CD4-positive, alpha-beta T cell treated with Interleukin-2 at 100 ng/mL for 4 hours (primary cell): ENCODE measurements at regions not wholly inside any gene's neighbourhood (a gene's known extent, or its start where the extent isn't known, plus 50 kb on each side); places are given as distances from the start of the nearest gene placed in this dataset.
A peak's percentile ranks its signal among the peaks of the same experiment; 100 is the strongest.
"Not testable (repeated sequence)": the region's sequence is repeated elsewhere in the genome, so short reads cannot be mapped to it uniquely, and the experiment has no call there.

Experiments
- DNase-seq: peaks from one replicate; pipeline ENCODE4 v3.0.0-alpha.2; 2020; ENCODE audit warnings: low spot score

GRCh38 chrX:124238268-124238667 lies 94.2 kb upstream of the TEX13D start:
- DNase-seq: no peak

DNA sequence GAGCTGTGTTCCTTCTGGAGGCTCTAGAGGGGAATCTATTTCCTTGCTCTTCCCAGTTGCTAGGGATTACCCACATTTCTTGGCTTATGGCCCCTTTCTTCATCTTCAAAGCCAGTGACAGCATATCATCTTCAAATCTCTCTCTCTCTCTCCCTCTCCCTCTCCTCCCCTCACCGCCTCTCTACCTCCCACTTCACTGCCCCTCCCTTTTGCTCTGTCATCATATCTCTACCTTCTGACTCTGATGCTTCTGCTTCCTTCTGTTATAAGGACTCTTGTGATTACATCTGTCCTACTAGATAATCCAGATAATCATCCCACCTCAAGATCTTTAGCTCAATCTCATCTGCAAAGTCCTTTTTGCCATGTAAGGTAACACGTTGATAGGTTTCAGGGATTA lies 93.1 kb upstream of the TEX13D start:
- DNase-seq: peak; percentile 30

DNA sequence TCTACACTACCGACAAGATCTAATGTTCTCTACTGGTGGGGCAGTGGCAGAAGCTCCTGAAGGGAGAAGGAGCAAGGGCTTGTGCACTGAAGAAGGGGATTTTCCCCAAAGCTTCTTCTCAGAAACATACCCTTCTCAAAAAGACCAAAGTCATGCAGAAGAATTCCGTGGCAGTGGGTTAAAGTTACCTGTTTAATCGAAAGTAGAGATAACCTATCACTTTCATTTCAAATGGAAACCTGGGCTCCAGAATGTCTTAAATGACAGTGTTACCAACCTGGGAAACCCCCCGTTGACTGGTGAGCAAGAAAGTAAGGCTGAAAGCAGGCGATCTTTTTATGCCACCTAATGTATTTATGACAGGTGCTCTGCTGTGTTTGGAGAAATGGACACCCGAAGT lies 92.5 kb upstream of the TEX13D start:
- DNase-seq: peak; percentile 67

GRCh38 chrX:124240422-124240821 lies 92.0 kb upstream of the TEX13D start:
- DNase-seq: no peak

DNA sequence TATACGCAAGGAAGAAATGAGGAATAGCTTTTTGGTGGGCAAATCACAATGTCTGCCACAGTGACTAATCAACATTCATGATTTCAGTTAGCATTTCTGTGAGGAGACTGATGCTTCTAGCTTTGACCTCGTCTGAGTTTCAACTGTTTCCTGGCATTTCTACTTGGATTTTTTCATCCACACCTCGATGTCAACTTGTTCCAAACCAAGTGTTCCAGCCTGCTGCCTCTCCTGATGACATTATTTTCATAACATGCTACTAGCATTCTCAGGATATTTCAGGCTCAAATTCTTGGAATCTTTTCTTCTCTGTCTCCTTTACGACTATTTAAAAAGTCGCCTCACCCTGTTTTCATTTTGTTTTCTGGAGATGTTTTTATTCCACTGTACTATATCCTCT lies 90.3 kb upstream of the TEX13D start:
- no peak for DNase-seq

DNA sequence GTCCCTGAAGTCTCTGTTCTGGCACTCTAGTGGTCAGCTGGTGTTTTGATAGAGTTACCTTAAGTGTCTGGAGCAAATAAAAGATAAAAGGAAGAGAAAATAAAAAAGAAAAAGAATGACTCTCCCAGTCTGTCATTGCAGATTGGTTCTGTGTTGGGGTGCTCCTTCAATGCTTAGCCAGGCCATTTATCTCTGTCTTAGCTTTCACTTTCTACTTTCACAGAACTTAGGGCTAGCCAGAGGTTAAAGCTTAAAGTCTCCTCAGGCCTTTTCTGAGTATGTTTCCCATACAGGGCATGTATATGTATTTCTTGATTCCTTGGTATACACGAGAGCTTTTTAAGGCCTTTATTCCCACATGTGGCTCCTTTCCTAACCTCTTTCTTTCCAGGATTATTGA lies 83.1 kb upstream of the TEX13D start:
- no peak for DNase-seq

- no peak for DNase-seq
Measured at GRCh38 chrX:124250835-124251437, 81.5 kb upstream of the TEX13D start.

DNA sequence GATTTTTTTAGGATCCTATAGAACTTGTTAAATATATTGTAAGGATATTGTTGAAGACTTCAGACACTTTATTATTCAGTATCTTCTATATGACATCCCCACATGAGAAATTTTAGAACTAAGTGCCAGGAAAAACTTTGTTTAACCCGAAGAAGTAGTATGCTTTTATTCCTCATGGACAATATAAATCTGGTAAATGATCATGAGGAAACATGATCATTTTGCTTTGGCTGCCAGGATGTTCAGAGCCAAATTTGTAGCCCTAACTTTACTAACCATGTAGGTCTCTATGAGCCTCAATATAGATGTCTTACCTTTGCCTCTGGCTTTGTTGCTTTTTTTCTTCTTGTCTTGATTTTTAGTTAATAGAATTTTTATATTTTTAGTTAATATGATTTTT lies 77.8 kb upstream of the TEX13D start:
- DNase-seq: no peak

- DNase-seq: no peak
Measured at GRCh38 chrX:124256216-124256615, 76.2 kb upstream of the TEX13D start.

- DNase-seq: no peak
Measured at GRCh38 chrX:124256629-124257380, 75.7 kb upstream of the TEX13D start.

DNA sequence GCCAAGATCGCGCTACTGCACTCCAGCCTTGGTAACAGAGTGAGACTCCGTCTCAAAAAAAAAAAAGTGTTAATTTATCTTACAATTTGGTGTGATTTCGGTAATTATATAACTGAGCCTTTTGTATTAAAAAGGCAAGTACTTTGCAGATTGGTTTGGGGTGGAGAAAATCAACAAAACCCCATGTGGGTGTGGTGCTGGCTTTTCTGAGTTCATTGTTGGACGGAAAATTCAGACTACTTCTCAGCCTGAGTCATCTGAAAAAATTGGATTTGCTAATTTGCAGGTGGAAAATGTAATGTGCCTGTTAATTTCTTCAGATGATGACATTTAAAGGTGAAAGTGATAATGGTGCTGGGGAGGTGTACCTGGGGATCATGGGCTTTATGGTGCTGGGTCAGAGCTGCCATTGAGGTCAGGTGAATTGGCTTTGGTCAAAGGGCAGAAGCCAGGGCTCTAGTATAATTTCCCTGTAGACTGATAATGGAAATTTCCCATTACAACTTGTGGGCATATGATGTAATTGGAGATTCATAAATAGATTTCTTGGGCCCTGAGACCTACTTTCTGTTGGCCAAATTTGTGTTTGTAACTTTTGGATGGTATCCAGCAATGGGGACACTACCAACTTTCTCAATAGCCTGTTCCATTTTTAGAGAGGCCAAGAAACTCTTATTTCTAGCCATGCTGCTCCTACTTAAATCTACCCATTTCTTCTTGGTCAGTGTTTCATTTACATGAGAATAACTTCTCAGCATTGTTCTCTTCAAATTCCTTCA lies 74.3 kb upstream of the TEX13D start:
- DNase-seq: no peak

DNA sequence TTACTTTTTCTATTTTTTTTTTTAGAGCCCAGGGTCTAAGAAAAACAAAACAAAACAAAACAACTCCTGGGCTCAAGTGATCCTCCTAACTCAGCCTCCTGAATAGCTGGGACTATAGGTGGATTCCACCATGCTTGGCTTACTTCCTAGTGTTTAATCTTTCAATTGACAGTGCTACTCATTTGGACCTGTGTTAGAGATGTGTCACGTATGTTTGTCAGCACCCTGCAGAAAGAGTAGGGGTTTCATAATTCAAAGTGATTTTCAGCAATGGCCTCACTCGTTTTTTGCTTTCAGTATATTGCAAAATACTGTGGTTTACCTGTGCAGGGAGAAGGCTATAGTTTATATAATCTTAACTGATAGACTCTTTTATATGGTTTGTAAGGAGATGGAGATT lies 71.6 kb upstream of the TEX13D start:
- DNase-seq: no peak

GRCh38 chrX:124263743-124264142 lies 68.7 kb upstream of the TEX13D start:
- DNase-seq: no peak

DNA sequence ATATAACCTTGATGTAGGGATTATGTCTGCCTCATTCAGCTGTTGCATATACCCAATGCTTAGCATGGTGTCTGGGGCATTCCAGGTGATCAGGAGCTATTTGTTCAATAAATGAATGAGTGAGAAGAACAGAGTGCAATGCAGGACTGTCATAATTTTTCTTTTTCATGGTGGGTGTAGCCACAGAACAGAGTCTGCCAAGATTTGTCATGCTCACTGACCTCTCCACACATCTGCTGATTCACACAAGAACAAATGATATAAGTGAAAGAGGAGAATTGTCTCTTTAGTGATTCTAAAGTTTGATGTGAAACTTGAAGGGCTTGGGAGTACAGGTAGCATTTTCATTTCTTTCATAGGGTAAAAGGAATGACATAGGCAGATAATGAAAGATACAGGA lies 64.4 kb upstream of the TEX13D start:
- no peak for DNase-seq

DNA sequence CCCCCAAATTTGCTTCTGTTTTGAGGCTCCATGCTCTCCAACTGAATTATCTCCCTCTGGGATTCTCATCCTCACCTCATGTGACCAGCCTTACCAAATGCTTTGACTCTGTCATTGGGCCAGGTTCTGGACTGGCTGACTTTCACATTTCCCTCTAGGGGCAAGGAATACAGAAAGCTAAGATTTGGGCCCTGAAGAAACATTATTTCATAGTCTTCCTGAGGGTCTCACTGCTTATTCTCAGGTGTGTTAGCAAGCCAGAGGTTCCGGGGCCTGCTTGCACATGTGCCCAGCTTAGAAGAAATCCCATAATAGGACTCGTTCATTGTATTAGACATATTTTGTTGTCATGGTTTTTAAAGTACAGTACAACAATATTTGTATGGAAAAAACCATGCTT lies 62.6 kb upstream of the TEX13D start:
- no peak for DNase-seq

GRCh38 chrX:124271599-124271998 lies 60.9 kb upstream of the TEX13D start:
- not testable (repeated sequence) for DNase-seq

DNA sequence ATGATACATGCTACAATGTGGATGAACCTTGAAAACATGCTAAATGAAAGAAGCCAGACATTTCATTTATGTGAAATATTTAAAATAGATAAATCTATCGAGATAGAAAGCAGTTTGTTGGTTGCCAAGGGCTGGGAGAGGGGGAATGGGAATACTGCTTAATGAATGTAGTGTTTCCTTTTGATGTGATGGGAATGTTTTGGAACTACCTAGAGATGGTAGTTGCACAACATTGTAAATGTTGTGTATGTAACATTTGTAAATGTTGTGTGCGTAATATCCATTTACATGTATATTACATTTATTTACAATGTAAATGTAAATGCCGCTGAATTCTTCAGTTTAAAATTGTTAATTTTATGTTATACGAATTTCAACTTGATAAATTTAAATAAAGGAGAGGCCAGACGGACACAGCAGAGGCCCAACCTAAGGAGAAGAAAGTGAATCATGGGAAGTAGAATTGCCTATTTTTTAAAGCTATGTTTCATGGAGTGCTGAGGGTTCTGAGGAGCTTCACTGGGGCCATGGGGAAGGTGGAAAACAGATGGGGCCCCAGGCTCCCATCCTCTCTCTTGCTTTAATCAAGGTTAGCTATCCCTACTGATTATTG lies 60.0 kb upstream of the TEX13D start:
- DNase-seq: no peak

- DNase-seq: no peak
Measured at GRCh38 chrX:124274438-124275181, 57.9 kb upstream of the TEX13D start.

DNA sequence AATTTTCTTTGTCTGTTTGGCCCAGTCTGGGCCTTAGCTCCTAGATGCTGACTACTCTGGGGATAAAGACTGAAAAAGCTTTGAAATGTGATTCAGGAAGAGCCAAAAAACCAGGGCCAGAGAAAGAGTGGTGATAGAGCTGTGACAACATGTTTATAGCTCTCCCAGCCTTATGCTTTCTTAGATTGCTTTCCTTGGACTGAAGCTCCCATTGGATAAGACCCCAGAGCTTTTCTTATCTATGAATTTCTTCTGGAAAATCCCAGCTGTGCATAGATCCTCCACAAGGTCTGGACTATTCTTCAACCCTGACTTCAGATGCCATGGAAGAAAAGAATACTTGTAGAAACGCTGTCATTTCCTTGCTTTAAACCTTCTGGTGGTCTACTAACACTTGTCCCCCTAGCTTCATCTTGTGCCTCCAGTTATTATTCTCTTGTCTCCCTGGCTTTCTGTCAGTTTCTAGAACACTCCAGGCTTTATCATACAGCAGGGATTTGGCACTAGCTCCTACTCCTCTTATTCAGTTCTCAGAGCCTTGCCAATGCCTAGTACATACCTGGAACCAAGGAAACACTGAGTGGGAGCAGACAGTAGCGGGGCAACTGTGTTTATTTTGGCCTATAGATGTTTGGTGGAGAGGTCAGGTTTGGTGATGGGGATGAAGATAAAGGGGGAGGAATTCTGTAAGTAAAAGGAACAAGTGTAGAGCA lies 57.1 kb upstream of the TEX13D start:
- DNase-seq: no peak

GRCh38 chrX:124280294-124280902 lies 52.1 kb upstream of the TEX13D start:
- no peak for DNase-seq

- no peak for DNase-seq
Measured at GRCh38 chrX:124282580-124282979, 49.9 kb upstream of the TEX13D start.
